Duodenal mucosa (tissue), 2 donors: ENCODE measurements at regions not wholly inside any gene's neighbourhood (a gene's known extent, or its start where the extent isn't known, plus 50 kb on each side); places are given as distances from the start of the nearest gene placed in this dataset.

ENCODE experiments used
- H3K27ac ChIP-seq: one replicate; pipeline ENCODE4 v1.7.0; 2013; ENCODE audit warnings: low read depth, low read length
- H3K27me3 ChIP-seq, 2 donors: one replicate each; pipeline ENCODE4 v1.7.0; 2013; ENCODE audit warnings: low read length in 2 of 2, control low read depth in 1 of 2; ENCODE audit not compliant: insufficient read depth in 2 of 2, control insufficient read depth in 1 of 2
- H3K36me3 ChIP-seq, 2 donors: one replicate each; pipeline ENCODE4 v1.7.0; 2013; ENCODE audit warnings: low read length in 2 of 2, control low read depth in 1 of 2; ENCODE audit not compliant: insufficient read depth in 2 of 2, control insufficient read depth in 1 of 2
- H3K4me1 ChIP-seq, 2 donors: one replicate each; pipeline ENCODE4 v1.7.0; 2013; ENCODE audit warnings: low read length in 2 of 2, control low read depth in 1 of 2; ENCODE audit not compliant: insufficient read depth in 2 of 2, control insufficient read depth in 1 of 2
- H3K4me3 ChIP-seq, 2 donors: one replicate each; pipeline ENCODE4 v1.7.0; 2013; ENCODE audit warnings: low read length in 2 of 2, low read depth in 1 of 2
- H3K9ac ChIP-seq, 2 donors: one replicate each; pipeline ENCODE4 v1.7.0; 2013; ENCODE audit warnings: low read length in 2 of 2, low read depth in 1 of 2
- H3K9me3 ChIP-seq, 2 donors: one replicate each; pipeline ENCODE4 v1.7.0; 2013; ENCODE audit warnings: low read length in 2 of 2, control low read depth in 1 of 2; ENCODE audit not compliant: control insufficient read depth in 1 of 2

DNA sequence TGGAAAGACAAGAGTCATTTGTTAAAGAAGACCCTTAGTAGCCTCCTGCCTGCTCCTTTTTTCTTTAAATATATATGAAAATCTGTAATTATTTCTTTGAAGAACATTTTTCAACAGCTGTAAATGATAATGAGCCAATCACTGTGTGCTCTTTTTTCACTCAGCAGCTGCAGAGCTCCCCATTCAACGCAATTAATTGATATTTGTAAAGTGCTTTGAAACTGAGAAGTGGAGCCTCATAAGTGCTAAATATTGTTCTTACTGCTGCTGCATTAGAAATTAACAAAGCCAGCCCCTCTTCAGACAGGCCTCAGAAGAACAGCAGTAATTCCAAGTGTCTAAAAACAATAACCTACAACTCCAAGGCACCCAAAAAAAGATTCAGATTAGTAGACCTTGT lies 224.3 kb downstream of the GXYLT1 start:
- Histone ChIP-seq H3K4me1 (no peaks in the 10 kb centered on the region), H3K4me3 (no peak overlapping the region), H3K27me3 (no peaks in the 10 kb centered on the region), H3K9me3 (no peaks in the 10 kb centered on the region), H3K9ac (no peak overlapping the region), H3K27ac (no peak overlapping the region), H3K36me3 (no peaks in the 10 kb centered on the region)

DNA sequence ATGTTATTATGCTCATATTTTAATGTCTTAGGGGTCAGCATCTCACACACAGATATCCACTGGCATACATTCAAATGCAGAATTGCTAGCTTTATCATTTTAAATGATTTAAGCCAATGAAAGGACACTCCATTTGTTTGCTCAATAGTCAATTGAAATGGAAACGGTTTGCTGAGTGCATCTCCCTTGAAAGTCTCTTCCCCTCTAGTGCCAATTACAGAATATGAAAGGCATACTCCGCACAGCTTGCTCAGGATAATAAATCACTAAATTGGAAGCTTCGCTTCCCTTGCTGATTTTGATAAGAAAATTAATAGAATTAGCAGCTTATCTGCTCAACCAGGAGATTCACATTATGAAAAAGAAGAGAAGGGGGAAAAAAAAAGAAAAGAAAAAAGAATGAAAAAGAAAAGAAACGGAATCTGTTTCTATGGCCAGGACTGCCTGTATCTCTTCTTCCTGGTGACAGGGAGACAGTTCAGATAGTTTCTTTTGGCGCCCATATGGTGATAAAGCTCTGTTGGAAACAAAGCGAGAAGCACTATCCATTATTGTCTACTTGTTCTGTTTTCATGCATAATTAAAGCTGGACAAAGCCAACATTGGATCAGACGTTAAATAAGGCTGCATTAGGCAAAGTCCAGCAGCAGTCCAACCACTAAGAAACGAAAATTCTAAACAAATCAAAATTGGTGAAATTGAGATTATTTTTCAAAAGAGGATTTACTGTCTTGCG lies 225.0 kb downstream of the GXYLT1 start:
- no peaks in the 10 kb centered on the region for H3K9me3 ChIP-seq
- no peaks in the 10 kb centered on the region for H3K4me1 ChIP-seq
- no peaks in the 10 kb centered on the region for H3K36me3 ChIP-seq
- H3K9ac ChIP-seq, result no peak overlapping the region
- H3K27ac ChIP-seq, result no peak overlapping the region
- H3K4me3 ChIP-seq, result no peak overlapping the region
- no peaks in the 10 kb centered on the region for H3K27me3 ChIP-seq

DNA sequence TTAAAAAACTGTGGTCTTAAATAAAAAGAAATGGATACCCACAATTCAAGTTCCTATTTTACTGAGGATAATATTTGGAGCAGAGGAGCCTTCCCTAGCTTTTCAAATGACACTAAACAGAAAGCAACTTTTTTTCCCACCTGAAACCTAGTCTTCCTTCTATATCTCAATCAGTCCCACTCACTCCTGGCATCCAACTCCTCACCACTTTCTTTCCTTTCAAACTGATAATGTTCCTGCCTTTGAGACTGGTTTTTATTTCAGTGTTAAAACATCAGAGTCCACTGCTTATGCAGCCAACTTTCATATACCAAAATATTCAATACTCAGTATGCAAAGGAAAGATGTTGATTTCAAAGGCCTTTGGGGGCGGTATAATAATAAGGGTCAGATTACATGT lies 225.6 kb downstream of the GXYLT1 start:
- no peak overlapping the region for H3K4me3 ChIP-seq
- no peaks in the 10 kb centered on the region for H3K4me1 ChIP-seq
- no peaks in the 10 kb centered on the region for H3K36me3 ChIP-seq

DNA sequence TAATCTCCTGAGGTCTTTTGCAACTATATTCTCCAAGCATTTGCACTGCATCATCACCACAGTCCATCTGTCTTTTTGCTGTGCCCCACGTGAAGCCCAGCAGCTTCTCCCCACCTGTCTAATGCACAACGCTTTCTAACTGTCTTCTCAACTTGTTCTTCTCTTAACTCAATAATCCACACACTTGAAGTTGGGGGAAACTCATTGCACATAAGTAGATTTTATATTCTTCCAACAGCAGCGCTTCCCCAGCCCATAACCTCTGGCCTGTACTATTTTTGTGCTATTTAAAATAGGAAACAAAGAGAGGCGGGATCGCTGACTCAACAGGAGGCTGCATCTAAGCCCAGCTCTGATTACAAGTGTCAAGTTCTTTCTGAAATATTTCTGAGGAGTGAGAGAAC lies 226.7 kb downstream of the GXYLT1 start:
- Histone ChIP-seq H3K9me3 (no peaks in the 10 kb centered on the region), H3K36me3 (no peaks in the 10 kb centered on the region), H3K27ac (no peak overlapping the region), H3K27me3 (no peaks in the 10 kb centered on the region), H3K4me3 (no peak overlapping the region), H3K9ac (no peak overlapping the region), H3K4me1 (no peaks in the 10 kb centered on the region)

More for the DNA sequence above, 225.6 kb downstream of the GXYLT1 start:
- Histone ChIP-seq H3K9ac (no peak overlapping the region), H3K27ac (no peak overlapping the region), H3K27me3 (no peaks in the 10 kb centered on the region), H3K9me3 (no peaks in the 10 kb centered on the region)

DNA sequence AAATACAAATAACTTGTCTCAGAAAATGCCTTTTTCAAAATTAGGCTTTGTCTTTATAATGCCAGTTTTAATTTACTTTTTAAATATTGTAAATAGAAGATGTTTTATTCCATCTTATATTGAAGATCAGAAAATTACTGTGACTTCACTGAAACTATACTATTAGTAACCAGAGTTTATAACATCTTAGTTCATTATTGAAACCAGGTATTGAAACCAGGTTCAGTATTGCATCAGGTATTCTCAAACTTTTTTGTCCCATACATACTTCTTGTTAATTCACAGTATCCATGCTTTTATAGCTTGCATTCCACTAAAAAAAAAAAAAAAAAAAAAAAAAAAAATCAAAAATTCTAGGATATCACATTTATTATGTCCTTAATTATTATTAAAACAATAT lies 227.5 kb downstream of the GXYLT1 start:
- Histone ChIP-seq H3K4me1 (no peaks in the 10 kb centered on the region), H3K9ac (no peak overlapping the region), H3K27ac (no peak overlapping the region), H3K9me3 (no peaks in the 10 kb centered on the region), H3K4me3 (no peak overlapping the region), H3K27me3 (no peaks in the 10 kb centered on the region), H3K36me3 (no peaks in the 10 kb centered on the region)

DNA sequence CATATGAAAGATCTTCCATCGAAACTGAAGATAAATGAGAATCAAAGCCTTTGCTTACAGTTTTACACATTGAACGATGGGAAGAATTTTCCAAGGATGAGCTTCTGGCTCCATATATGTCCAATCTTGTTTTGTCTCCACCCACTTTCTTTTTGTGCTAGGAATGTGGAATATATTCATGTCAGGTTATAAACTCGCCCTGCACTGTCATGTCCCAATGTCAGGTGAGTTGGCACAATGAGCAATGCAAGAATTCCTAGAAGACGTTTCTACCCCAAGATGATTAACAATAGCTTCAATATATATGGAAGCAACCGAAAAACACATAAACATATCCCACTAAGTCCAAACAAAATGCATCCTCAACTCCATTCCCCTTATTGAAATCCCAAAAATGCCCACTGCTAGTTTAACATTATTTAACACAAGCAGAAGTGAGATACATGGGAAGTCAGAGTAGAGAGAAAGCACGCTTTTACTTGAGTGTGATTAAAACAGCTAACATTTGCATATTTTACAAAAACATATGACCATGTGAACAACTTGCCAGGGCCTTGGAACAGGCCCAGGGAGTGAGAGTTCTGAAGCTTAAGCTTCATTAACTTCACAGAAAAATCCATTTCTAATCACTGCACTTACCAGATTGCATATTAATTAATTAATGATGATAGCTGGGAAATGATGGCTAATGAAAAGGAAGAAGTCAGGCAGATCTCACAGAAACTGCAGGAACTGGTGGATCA lies 233.9 kb downstream of the GXYLT1 start:
- Histone ChIP-seq H3K4me3 (no peak overlapping the region), H3K4me1 (no peaks in the 10 kb centered on the region), H3K36me3 (no peaks in the 10 kb centered on the region), H3K27me3 (no peaks in the 10 kb centered on the region), H3K27ac (no peak overlapping the region), H3K9me3 (no peaks in the 10 kb centered on the region), H3K9ac (no peak overlapping the region)

DNA sequence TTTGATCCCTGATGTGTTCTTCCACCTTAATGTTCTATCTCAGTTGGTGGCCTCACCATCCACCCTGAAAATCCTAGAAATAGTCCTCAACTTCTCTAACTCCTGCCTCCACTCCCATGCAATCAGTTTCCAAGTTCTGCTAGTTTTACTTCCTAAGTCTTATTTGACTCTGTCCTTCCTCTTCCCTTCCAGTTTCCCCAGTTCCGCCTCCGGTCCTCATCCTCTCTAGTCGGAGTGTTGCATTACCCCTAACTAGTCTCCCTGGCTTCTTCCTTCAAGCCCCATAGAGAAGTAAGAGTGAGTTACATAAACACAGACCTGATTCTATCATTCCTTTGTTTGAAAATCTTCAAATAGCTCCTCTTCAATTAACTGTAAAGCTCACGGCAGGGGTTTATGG lies 236.5 kb downstream of the GXYLT1 start:
- Histone ChIP-seq H3K9ac (no peak overlapping the region), H3K4me3 (no peak overlapping the region), H3K27me3 (no peaks in the 10 kb centered on the region), H3K9me3 (no peaks in the 10 kb centered on the region), H3K36me3 (no peaks in the 10 kb centered on the region), H3K27ac (no peak overlapping the region), H3K4me1 (no peaks in the 10 kb centered on the region)

DNA sequence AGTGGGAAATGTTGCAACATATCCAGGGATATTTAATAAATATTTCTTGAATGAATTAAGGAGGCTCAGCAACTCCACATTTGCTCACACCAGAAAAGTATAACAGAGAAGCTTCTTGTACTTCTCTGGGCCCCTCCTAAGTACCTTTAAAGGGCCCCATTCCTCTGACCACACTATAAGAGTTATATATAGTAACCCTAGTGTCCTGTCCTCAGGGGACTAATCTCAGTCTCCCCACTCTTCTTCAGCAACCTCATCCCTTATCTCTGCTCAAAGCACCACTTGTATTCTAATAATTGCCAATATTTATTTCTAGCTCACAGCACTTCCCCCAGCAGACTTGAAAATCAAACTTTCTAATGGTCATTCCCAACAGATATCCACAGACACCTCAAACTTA lies 237.1 kb downstream of the GXYLT1 start:
- Histone ChIP-seq H3K9me3 (no peaks in the 10 kb centered on the region), H3K27me3 (no peaks in the 10 kb centered on the region), H3K4me1 (no peaks in the 10 kb centered on the region), H3K4me3 (no peak overlapping the region), H3K36me3 (no peaks in the 10 kb centered on the region), H3K27ac (no peak overlapping the region), H3K9ac (no peak overlapping the region)

DNA sequence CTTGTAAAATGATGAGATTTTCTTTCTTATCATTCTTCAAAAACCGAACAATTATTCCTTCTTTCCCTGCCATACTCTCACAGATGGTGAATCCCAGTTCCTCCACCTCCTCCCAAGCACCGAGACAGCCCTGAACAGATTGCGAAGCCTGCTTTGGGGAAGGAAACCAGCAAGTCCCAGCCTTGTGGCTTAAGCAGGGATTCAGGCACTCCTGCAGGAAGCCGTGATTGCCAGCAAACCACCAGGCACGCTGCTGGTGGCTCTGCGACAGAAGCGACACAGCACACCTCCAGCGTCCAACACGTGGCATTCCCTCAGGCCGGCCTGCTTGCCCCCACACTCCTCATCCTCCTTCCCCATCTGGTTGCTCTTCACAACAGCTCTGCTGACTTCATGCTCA lies 237.7 kb downstream of the GXYLT1 start:
- no peak overlapping the region for H3K4me3 ChIP-seq
- no peaks in the 10 kb centered on the region for H3K4me1 ChIP-seq
- H3K27me3 ChIP-seq, result no peaks in the 10 kb centered on the region
- H3K9ac ChIP-seq, result no peak overlapping the region
- H3K9me3 ChIP-seq, result no peaks in the 10 kb centered on the region
- no peaks in the 10 kb centered on the region for H3K36me3 ChIP-seq
- no peak overlapping the region for H3K27ac ChIP-seq

DNA sequence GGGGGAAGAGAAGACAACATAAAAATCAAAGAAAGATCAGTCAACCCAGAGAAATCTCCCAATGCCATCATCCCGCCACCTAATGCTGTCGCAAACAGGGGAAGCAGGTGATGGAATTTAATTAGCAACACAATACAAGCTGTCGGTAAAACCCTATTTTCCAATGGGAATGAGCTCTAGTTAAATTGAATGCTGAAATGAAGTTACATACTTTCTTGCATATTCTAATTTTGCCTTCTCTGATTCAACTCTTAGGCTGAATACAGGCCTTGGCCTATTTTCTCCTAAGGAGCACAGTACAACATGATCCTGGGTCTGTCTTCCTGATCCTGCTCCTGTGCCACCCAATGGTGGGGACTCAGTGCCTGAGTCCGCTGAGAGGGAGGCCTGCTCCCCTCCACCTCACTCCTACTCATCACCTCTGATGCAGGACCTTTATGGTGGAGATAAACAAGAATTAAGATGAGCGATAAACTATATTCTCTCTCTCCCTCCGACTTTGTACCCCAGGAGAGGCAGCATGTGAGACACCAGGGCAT lies 238.8 kb downstream of the GXYLT1 start:
- H3K9me3 ChIP-seq, result no peaks in the 10 kb centered on the region
- no peaks in the 10 kb centered on the region for H3K36me3 ChIP-seq
- no peaks in the 10 kb centered on the region for H3K4me1 ChIP-seq
- no peak overlapping the region for H3K4me3 ChIP-seq
- no peak overlapping the region for H3K9ac ChIP-seq
- no peaks in the 10 kb centered on the region for H3K27me3 ChIP-seq
- H3K27ac ChIP-seq, result no peak overlapping the region
